WTC11 (cell line): ENCODE measurements at regions not wholly inside any gene's neighbourhood (a gene's known extent, or its start where the extent isn't known, plus 50 kb on each side); places are given as distances from the start of the nearest gene placed in this dataset.

Experiments used
- ATF2 ChIP-seq: sonication (generic); formaldehyde crosslinking; IDR thresholded peaks from 2 replicates; pipeline ENCODE4 v1.8.1; 2022; ENCODE audit warnings: low read depth, missing genetic modification reagents, borderline replicate concordance
- CTCF ChIP-seq: fragments of 200-600 bp; IDR thresholded peaks from 2 replicates; pipeline ENCODE4 v1.8.0; 2022; ENCODE audit warnings: antibody characterized with exemption
- HMGXB4 ChIP-seq: sonication (generic); formaldehyde crosslinking; IDR thresholded peaks from 2 replicates; pipeline ENCODE4 v1.8.1; 2023; ENCODE audit warnings: mild to moderate bottlenecking, moderate library complexity, missing genetic modification reagents
- KAT7 ChIP-seq: sonication (generic); formaldehyde crosslinking; IDR thresholded peaks from 2 replicates; pipeline ENCODE4 v1.8.1; 2023; ENCODE audit warnings: missing genetic modification reagents, mild to moderate bottlenecking, borderline replicate concordance
- MYBL2 ChIP-seq: sonication (generic); formaldehyde crosslinking; IDR thresholded peaks from 2 replicates; pipeline ENCODE4 v1.8.1; 2023; ENCODE audit warnings: mild to moderate bottlenecking, moderate library complexity, missing genetic modification reagents
- NFYB ChIP-seq: sonication (generic); formaldehyde crosslinking; conservative IDR thresholded peaks from 2 replicates; pipeline ENCODE4 v1.8.0; 2022; ENCODE audit warnings: low read depth, missing genetic modification reagents
- TP53 ChIP-seq: sonication (generic); formaldehyde crosslinking; IDR thresholded peaks from 2 replicates; pipeline ENCODE4 v1.8.1; 2023; ENCODE audit warnings: mild to moderate bottlenecking, missing genetic modification reagents
- ZNF232 ChIP-seq: sonication (generic); formaldehyde crosslinking; IDR thresholded peaks from 2 replicates; pipeline ENCODE4 v1.8.0; 2022; ENCODE audit warnings: mild to moderate bottlenecking, missing genetic modification reagents
- TF ChIP-seq, protein P1 (sequence below): sonication (generic); formaldehyde crosslinking; IDR thresholded peaks from 2 replicates; pipeline ENCODE4 v1.8.0; 2022; ENCODE audit warnings: mild to moderate bottlenecking, missing genetic modification reagents

DNA sequence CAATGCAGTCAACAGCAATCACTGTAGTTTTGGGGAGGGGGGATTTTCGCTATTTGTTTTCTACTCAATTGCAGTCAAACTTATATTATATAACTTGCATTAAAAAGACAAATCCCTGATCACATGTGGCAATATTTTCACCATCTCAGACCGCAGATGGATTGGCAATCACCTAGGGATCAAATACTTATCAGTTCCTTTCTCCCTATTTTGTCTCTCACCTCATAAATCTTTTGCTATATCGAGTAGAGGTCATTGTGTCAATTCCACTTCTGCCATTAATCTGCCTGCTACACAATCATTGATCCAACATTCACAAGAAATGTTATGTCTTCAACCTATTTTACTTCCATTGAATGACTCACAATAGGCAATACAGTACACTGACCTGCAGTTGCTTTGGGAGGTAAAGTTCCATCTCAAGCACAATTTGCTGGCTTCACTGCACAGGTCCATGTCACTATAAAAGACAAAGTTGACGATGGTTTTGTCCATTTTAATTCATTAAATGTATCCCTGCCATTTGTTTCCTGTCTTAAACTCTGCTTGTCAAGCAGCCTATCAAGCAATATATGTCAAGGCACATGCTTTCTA is 415.8 kb upstream of the PCDH9 start:
- TF ChIP-seq CTCF (no peak), NFYB (CRISPR knock-in tag) (no peak), ZNF232 (CRISPR knock-in tag) (no peak), KAT7 (CRISPR knock-in tag) (no peak), TP53 (CRISPR knock-in tag) (no peak), ATF2 (CRISPR knock-in tag) (no peak), MYBL2 (CRISPR knock-in tag) (no peak), HMGXB4 (CRISPR knock-in tag) (no peak)
- TF ChIP-seq, protein P1, sequence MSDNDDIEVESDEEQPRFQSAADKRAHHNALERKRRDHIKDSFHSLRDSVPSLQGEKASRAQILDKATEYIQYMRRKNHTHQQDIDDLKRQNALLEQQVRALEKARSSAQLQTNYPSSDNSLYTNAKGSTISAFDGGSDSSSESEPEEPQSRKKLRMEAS (CRISPR knock-in tag), result no peak
